ENCODE measurements at regions not wholly inside any gene's neighbourhood (a gene's known extent, or its start where the extent isn't known, plus 50 kb on each side); places are given as distances from the start of the nearest gene placed in this dataset.

DNA sequence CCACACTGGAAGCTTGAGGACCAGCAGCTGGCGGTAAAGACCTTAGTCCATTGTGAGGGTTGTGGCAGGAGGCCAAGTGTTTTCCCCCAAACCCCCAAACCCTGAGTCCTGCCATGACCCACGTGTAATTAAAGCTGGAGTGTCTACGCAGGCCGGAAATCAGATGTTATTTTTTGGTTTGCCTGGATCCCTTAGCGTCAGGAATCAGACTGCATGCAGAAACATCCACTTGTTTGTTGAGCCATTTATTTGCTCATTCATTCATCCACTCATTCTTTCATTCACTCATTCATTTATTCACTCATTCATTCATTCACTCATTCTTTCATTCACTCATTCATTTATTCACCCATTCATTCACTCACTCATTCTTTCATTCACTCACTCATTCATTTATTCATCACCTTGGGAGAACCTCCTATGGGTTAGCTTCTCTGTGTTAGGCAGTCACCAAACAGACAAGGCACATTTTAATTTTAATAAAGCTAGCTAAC is 313.1 kb downstream of the MAF start:
- no peak for TF ChIP-seq NCOA6 (IDR thresholded peaks at IDR 0.05)
- no peak for TF ChIP-seq FOXP1 (CRISPR knock-in tag; IDR thresholded peaks at IDR 0.05)
